Sigmoid colon (tissue), 6 donors: ENCODE measurements at regions not wholly inside any gene's neighbourhood (a gene's known extent, or its start where the extent isn't known, plus 50 kb on each side); places are given as distances from the start of the nearest gene placed in this dataset.
A peak's percentile ranks its signal among the peaks of the same experiment; 100 is the strongest.

Experiments used
- DNase-seq: peaks from one replicate; pipeline ENCODE4 v3.0.0-alpha.2; 2019
- H3K27ac ChIP-seq, 4 donors: fragments of 200-600 bp; sonication (generic); one replicate each; pipeline ENCODE4 v1.5.1; 2016 to 2019; ENCODE audit warnings: mild to moderate bottlenecking in 1 of 4
- H3K27me3 ChIP-seq, 3 donors: fragments of 200-600 bp; sonication (generic); one replicate each; pipeline ENCODE4 v1.5.1; 2019; ENCODE audit warnings: mild to moderate bottlenecking in 1 of 3
- H3K36me3 ChIP-seq, 4 donors: fragments of 200-600 bp; sonication (generic); one replicate each; pipeline ENCODE4 v1.5.1; 2016 to 2019
- H3K4me1 ChIP-seq, 4 donors: fragments of 200-600 bp; sonication (generic); one replicate each; pipeline ENCODE4 v1.5.1; 2017 to 2019
- H3K4me3 ChIP-seq, 4 donors: fragments of 200-600 bp; sonication (generic); one replicate each; pipeline ENCODE4 v1.5.1; 2017 to 2019; ENCODE audit warnings: mild to moderate bottlenecking in 2 of 4, moderate library complexity in 1 of 4
- H3K9me3 ChIP-seq, 4 donors: fragments of 200-600 bp in 3 of 4; sonication (generic) in 3 of 4; one replicate each; pipeline versions ENCODE4 v1.5.1 to v1.6.1; 2013 to 2019
- CTCF ChIP-seq, 4 experiments: fragments of 450-650 bp in 3 of 4; fragments of 200-600 bp in 1 of 4; IDR thresholded peaks; one replicate each; pipeline ENCODE4 v1.5.1; 2016 to 2019; ENCODE audit warnings: antibody characterized with exemption in 4 of 4, mild to moderate bottlenecking in 3 of 4, moderate library complexity in 2 of 4
- EP300 ChIP-seq, 4 donors: sonication (generic); formaldehyde crosslinking; IDR thresholded peaks; one replicate each; pipeline ENCODE4 v1.6.1; 2017; ENCODE audit warnings: antibody characterized with exemption in 4 of 4
- POLR2A ChIP-seq, 2 donors: fragments of 450-650 bp; IDR thresholded peaks; one replicate each; pipeline ENCODE4 v1.6.1; 2016; ENCODE audit warnings: antibody characterized with exemption in 2 of 2, mild to moderate bottlenecking in 2 of 2, moderate library complexity in 2 of 2
- POLR2AphosphoS5 ChIP-seq, 4 donors: sonication (generic); formaldehyde crosslinking; IDR thresholded peaks; one replicate each; pipeline ENCODE4 v1.6.1; 2017; ENCODE audit warnings: antibody characterized with exemption in 4 of 4
- WGBS, 2 donors: extraction: QIAGEN DNeasy Blood & Tissue Kit; methylation state at CpG; one replicate each; pipeline ENCODE4 v1.1.7; 2013; 5-methylcytosine and 5-hydroxymethylcytosine counted together
- intact Hi-C: fragments of 100-400 bp; cut with DNase I; formaldehyde crosslinking; loops from one replicate; pipeline ENCODE4 v1.15.1; 2023
- donor health status: healthy with polysubstance abuse.
- donor health status: healthy.

GRCh38 chr6:12232821-12233220 is 57.3 kb upstream of the EDN1 start:
- no peak overlapping the region for H3K4me3 ChIP-seq
- peaks cover 0 to 17% (median 11%) of the 10 kb centered on the region in 4 donors for H3K4me1 ChIP-seq
- no peaks in the 10 kb centered on the region for H3K36me3 ChIP-seq
- no peak overlapping the region for H3K27ac ChIP-seq
- no peak for DNase-seq
- 82 to 85% methylated on average over 1 of the region's 1 CpG for WGBS, 2 donors
- H3K9me3 ChIP-seq: no peaks in the 10 kb centered on the region
- TF ChIP-seq POLR2A (IDR thresholded peaks at IDR 0.05) (no peak), CTCF (IDR thresholded peaks at IDR 0.05) (no peak), EP300 (IDR thresholded peaks at IDR 0.05) (no peak)
- intact Hi-C loops: loop anchor here (2.0 to 10.0 kb wide), 5 partner anchors 81 to 646 kb away; no protein-coding TSS in a partner anchor
- H3K27me3 ChIP-seq: no peaks in the 10 kb centered on the region

- peak; percentile 61 to 86 (median 68) for TF ChIP-seq CTCF (IDR thresholded peaks at IDR 0.05)
- no peak for TF ChIP-seq EP300 (IDR thresholded peaks at IDR 0.05)
- peak in 1 of 4 donors; percentile 58 for TF ChIP-seq POLR2AphosphoS5 (IDR thresholded peaks at IDR 0.05)
- TF ChIP-seq POLR2A (IDR thresholded peaks at IDR 0.05): no peak
- Histone ChIP-seq H3K27me3 (no peaks in the 10 kb centered on the region), H3K4me1 (peaks cover 0 to 17% (median 11%) of the 10 kb centered on the region in 4 donors), H3K27ac (peak overlapping the region in 3 of 4 donors; percentile 43 to 60 (median 54)), H3K36me3 (no peaks in the 10 kb centered on the region), H3K9me3 (no peaks in the 10 kb centered on the region), H3K4me3 (no peak overlapping the region)
- intact Hi-C loops: loop anchor here (2.0 to 10.0 kb wide), 5 partner anchors 82 to 647 kb away; no protein-coding TSS in a partner anchor
- DNase-seq: no peak
- WGBS, 2 donors: 76 to 80% methylated on average over 4 of the region's 4 CpGs
Measured at GRCh38 chr6:12233693-12234571, 56.2 kb upstream of the EDN1 start.

- no peak for DNase-seq
- Histone ChIP-seq H3K9me3 (no peaks in the 10 kb centered on the region), H3K27me3 (no peaks in the 10 kb centered on the region), H3K4me3 (no peak overlapping the region), H3K27ac (no peak overlapping the region), H3K36me3 (no peaks in the 10 kb centered on the region), H3K4me1 (peaks cover 0 to 17% (median 11%) of the 10 kb centered on the region in 4 donors)
- intact Hi-C loops: loop anchor here (10.0 kb wide), 1 partner anchor 231 kb away; no protein-coding TSS in a partner anchor
- TF ChIP-seq POLR2A (IDR thresholded peaks at IDR 0.05) (no peak), CTCF (IDR thresholded peaks at IDR 0.05) (no peak), EP300 (IDR thresholded peaks at IDR 0.05) (no peak), POLR2AphosphoS5 (IDR thresholded peaks at IDR 0.05) (no peak)
- 83 to 93% methylated on average over 5 of the region's 5 CpGs for WGBS, 2 donors
Measured at GRCh38 chr6:12235341-12235740, 54.8 kb upstream of the EDN1 start.

- Histone ChIP-seq H3K4me1 (peaks cover 0 to 14% (median 8%) of the 10 kb centered on the region in 4 donors), H3K9me3 (no peaks in the 10 kb centered on the region), H3K36me3 (no peaks in the 10 kb centered on the region), H3K27me3 (no peaks in the 10 kb centered on the region), H3K27ac (no peak overlapping the region), H3K4me3 (no peak overlapping the region)
- TF ChIP-seq POLR2A (IDR thresholded peaks at IDR 0.05): no peak
- no peak for TF ChIP-seq EP300 (IDR thresholded peaks at IDR 0.05)
- no peak for TF ChIP-seq CTCF (IDR thresholded peaks at IDR 0.05)
- no peak for TF ChIP-seq POLR2AphosphoS5 (IDR thresholded peaks at IDR 0.05)
- DNase-seq: no peak
- WGBS, 2 donors: 88 to 93% methylated on average over 8 of the region's 8 CpGs
- intact Hi-C loops: loop anchor here (10.0 kb wide), 1 partner anchor 233 kb away; no protein-coding TSS in a partner anchor
Measured at GRCh38 chr6:12238219-12238618, 51.9 kb upstream of the EDN1 start.
